ENCODE measurements at regions not wholly inside any gene's neighbourhood (a gene's known extent, or its start where the extent isn't known, plus 50 kb on each side); places are given as distances from the start of the nearest gene placed in this dataset.

DNA sequence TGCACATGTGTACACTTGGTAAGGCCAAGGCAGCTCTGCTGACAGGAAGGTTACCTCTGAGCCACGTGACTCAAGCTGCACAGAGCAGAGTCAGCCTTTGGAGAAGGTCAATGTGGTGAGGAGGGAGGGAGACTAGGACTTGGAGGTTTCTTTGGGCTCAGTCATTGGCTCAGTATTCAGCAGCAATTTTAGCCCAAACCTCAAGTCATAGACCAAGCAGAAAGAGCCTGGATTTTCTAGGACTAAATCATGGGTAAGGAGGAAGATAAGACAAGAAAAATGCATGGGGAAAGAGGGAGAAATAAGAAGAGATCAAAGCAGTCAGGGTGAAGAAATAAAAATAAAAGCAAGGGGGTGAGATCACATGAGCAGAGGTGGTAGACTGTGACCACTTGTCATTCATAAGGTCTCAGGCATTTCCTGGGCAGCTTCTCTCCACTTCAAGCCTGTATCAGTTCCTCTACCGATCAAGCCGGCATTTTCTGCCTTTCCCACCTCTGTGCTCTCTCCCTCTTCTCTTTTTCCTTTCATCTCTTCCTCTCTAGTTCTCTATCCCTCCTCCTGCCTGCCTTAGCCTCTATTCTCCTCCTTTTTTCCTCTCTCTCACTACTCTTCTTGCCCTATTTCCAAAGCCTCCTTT lies 51.7 kb upstream of the DUSP10 start:
- TF ChIP-seq EP300 (IDR thresholded peaks at IDR 0.05) (no peak), POLR2A (IDR thresholded peaks at IDR 0.05) (no peak), POLR2AphosphoS5 (IDR thresholded peaks at IDR 0.05) (no peak)

All from sigmoid colon (tissue), 4 donors.